ENCODE measurements at regions not wholly inside any gene's neighbourhood (a gene's known extent, or its start where the extent isn't known, plus 50 kb on each side); places are given as distances from the start of the nearest gene placed in this dataset.

GRCh38 chr3:28033059-28033784 lies 208.2 kb upstream of the CMC1 start:
- H3K27me3 ChIP-seq (ENCODE audit: control insufficient read depth in 2 of 2, insufficient read depth in 2 of 2, low read length in 2 of 2) = no peaks in the 10 kb centered on the region
- in situ Hi-C loops (cut with MboI) (no loop called here), intact Hi-C loops (cut with micrococcal nuclease) (no loop called here)
- H3K36me3 ChIP-seq (ENCODE audit: control insufficient read depth, insufficient read depth, low read length) = no peaks in the 10 kb centered on the region
- TF ChIP-seq ZNF263 (CRISPR knock-in tag; IDR thresholded peaks at IDR 0.05; ENCODE audit: borderline replicate concordance) = no peak
- no peak for TF ChIP-seq ZNF668 (CRISPR knock-in tag; IDR thresholded peaks at IDR 0.05)
- no peak for DNase-seq (ENCODE audit: extremely low read depth in 1 of 4, low spot score in 3 of 4)
- ChIA-PET CTCF (ENCODE audit: low intra/inter-chr PET ratio) (no interaction called here), POLR2A (no interaction called here)
- H4K20me1 ChIP-seq (replicated peaks; ENCODE audit: control insufficient read depth, insufficient read depth, low read length) = no peaks in the 10 kb centered on the region
- H3K9me3 ChIP-seq (replicated peaks; ENCODE audit: control insufficient read depth, insufficient read depth, low read depth, low read length) = no peaks in the 10 kb centered on the region
- H3K4me2 ChIP-seq (ENCODE audit: insufficient read depth, low read length) = no peak overlapping the region
- H3K4me1 ChIP-seq (replicated peaks in 1 of 2; ENCODE audit: control insufficient read depth in 2 of 2, insufficient read depth in 2 of 2, low read length in 2 of 2) = no peaks in the 10 kb centered on the region
- H3K9ac ChIP-seq (ENCODE audit: insufficient read depth in 1 of 2, low read depth in 2 of 2, low read length in 2 of 2) = no peak overlapping the region
- H3K9me1 ChIP-seq (ENCODE audit: control insufficient read depth, insufficient read depth, low read length) = no peaks in the 10 kb centered on the region
- H3K4me3 ChIP-seq = no peak overlapping the region
- H3K27ac ChIP-seq (ENCODE audit: extremely low read depth, low read depth, low read length) = no peak overlapping the region
- FAIRE-seq = no peak
- WGBS (ENCODE audit: insufficient coverage, low coverage, missing lambda C conversion rate) = 0% methylated on average over 3 of the region's 3 CpGs
- H3K79me2 ChIP-seq (ENCODE audit: control insufficient read depth, insufficient read depth, low read length) = no peaks in the 10 kb centered on the region
- no peak overlapping the region for H2AFZ ChIP-seq (ENCODE audit: low read depth, low read length)
- ATAC-seq = no peak
- no TSS peak for BruUV-seq (replicated peaks)

DNA sequence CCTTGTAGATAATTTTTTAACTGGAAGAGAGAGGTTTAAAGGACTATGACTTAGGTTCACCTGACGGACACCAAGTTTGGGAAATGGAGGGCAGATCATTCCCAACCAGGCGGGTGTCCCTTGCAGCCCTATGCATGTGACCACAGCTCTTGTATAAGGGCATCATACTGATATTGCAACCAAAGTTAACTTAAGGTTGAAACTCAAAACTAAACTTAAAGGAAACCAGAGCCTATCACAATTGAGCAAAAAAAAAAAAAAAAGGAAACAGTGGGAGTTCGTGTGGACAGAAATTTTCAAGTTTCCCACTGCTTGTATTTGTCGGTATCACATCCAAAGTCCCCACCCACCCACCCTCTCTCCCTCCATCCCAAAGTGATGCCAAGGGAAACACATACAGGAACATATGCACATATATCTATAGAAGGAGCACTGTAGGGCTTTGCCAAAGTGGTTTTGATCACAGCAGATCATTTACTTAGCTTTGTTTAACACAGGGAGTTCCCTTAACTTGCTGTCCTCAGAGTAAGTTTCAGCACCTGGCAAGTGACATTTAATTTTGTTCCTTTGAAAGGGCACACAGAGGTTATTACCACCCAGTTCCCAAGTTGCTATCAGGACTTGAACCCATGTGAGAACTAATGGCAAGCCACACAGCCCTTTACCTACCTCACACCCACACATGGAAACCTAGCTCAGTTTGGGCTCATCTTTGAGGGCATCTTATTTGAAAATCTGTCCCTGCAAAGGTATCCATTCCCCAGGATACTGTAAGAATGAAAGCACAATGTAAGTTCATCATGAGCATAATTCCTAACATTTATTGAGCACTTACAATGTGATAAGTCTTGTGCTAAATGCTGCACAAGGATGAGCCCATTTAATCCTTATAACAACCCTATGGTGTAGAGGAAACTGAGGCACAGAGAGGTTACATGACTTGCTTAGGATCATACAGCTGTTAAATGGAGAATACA lies 204.5 kb upstream of the CMC1 start:
- no peak for FAIRE-seq
- H3K9me3 ChIP-seq (replicated peaks; ENCODE audit: control insufficient read depth, insufficient read depth, low read depth, low read length) = no peaks in the 10 kb centered on the region
- no peaks in the 10 kb centered on the region for H3K36me3 ChIP-seq (ENCODE audit: control insufficient read depth, insufficient read depth, low read length)
- ChIA-PET POLR2A (no interaction called here), CTCF (ENCODE audit: low intra/inter-chr PET ratio) (no interaction called here)
- H2AFZ ChIP-seq (ENCODE audit: low read depth, low read length) = no peak overlapping the region
- H4K20me1 ChIP-seq (replicated peaks; ENCODE audit: control insufficient read depth, insufficient read depth, low read length) = no peaks in the 10 kb centered on the region
- H3K4me1 ChIP-seq (replicated peaks in 1 of 2; ENCODE audit: control insufficient read depth in 2 of 2, insufficient read depth in 2 of 2, low read length in 2 of 2) = no peaks in the 10 kb centered on the region
- intact Hi-C loops (cut with micrococcal nuclease) = no loop called here
- in situ Hi-C loops (cut with MboI) = no loop called here
- no peak overlapping the region for H3K4me3 ChIP-seq
- no peak overlapping the region for H3K4me2 ChIP-seq (ENCODE audit: insufficient read depth, low read length)
- no peak for ATAC-seq
- H3K9me1 ChIP-seq (ENCODE audit: control insufficient read depth, insufficient read depth, low read length) = no peaks in the 10 kb centered on the region
- no peak for DNase-seq (ENCODE audit: extremely low read depth in 1 of 4, low spot score in 3 of 4)
- 0% methylated on average over 4 of the region's 4 CpGs for WGBS (ENCODE audit: insufficient coverage, low coverage, missing lambda C conversion rate)
- no peak overlapping the region for H3K9ac ChIP-seq (ENCODE audit: insufficient read depth in 1 of 2, low read depth in 2 of 2, low read length in 2 of 2)
- no peaks in the 10 kb centered on the region for H3K27me3 ChIP-seq (ENCODE audit: control insufficient read depth in 2 of 2, insufficient read depth in 2 of 2, low read length in 2 of 2)
- H3K79me2 ChIP-seq (ENCODE audit: control insufficient read depth, insufficient read depth, low read length) = no peaks in the 10 kb centered on the region
- H3K27ac ChIP-seq (ENCODE audit: extremely low read depth, low read depth, low read length) = no peak overlapping the region
- BruUV-seq (replicated peaks) = no TSS peak
- TF ChIP-seq ZNF592 (IDR thresholded peaks at IDR 0.05) = no peak
- no peak for TF ChIP-seq SREBF1 (IDR thresholded peaks at IDR 0.05; ENCODE audit: borderline replicate concordance, low read depth, low read length)
- TF ChIP-seq TAF7 (tag; IDR thresholded peaks at IDR 0.05) = no peak
- no peak for TF ChIP-seq ZNF445 (CRISPR knock-in tag; IDR thresholded peaks at IDR 0.05; ENCODE audit: low read depth)
- no peak for TF ChIP-seq ZNF311 (CRISPR knock-in tag; IDR thresholded peaks at IDR 0.05)
- TF ChIP-seq ZBTB17 (CRISPR knock-in tag; IDR thresholded peaks at IDR 0.05) = no peak
- no peak for TF ChIP-seq ZZZ3 (IDR thresholded peaks at IDR 0.05)
- no peak for TF ChIP-seq CHD4 (IDR thresholded peaks at IDR 0.05; ENCODE audit: insufficient read depth, insufficient replicate concordance, low read depth, low read length, poor library complexity, severe bottlenecking)

All from K562 (cell line).